Endothelial cell of umbilical vein (primary cell): ENCODE measurements at regions not wholly inside any gene's neighbourhood (a gene's known extent, or its start where the extent isn't known, plus 50 kb on each side); places are given as distances from the start of the nearest gene placed in this dataset.

Experiments
- BruUV-seq: library from RNA; stranded (reverse); fragments of 400-500 nt; replicated peaks from 2 replicates; lab custom pipeline; 2021; lab: Mats Ljungman, UMichigan
- CTCF ChIA-PET: fragments of 300-600, 350-600 bp; sonication (Branson Sonifier 250); formaldehyde crosslinking; loops from one replicate; lab custom pipeline; 2021; ENCODE audit warnings: antibody characterized with exemption, inconsistent platforms; lab: Charles Lee
- POLR2A ChIA-PET: fragments of 300-600, 350-600 bp; sonication (Branson Sonifier 250); formaldehyde crosslinking; loops from one replicate; lab custom pipeline; 2021; ENCODE audit warnings: antibody characterized with exemption, inconsistent platforms; lab: Charles Lee
- DNase-seq: peaks from one replicate; pipeline ENCODE4 v3.0.0-alpha.2; 2011; ENCODE audit warnings: low read depth, low spot score
- FAIRE-seq: peaks from 2 replicates; lab custom pipeline; 2011; peaks lifted over from hg19 to GRCh38; lab: Jason Lieb, UNC
- H2AFZ ChIP-seq: 2 replicates; pipeline ENCODE4 v1.6.0; 2012; ENCODE audit warnings: low read depth, low read length, control low read depth, inconsistent platforms
- H3K27ac ChIP-seq: 2 replicates; pipeline ENCODE4 v1.5.1; 2011; ENCODE audit warnings: low read depth, mild to moderate bottlenecking, control low read depth, low read length, moderate library complexity; ENCODE audit not compliant: insufficient read depth
- H3K27me3 ChIP-seq, 2 experiments: 2 replicates each; pipeline versions ENCODE4 v1.6.0 to v1.6.1; 2011; ENCODE audit warnings: low read length in 2 of 2, mixed read lengths in 1 of 2; ENCODE audit not compliant: control insufficient read depth in 2 of 2, insufficient read depth in 2 of 2
- H3K36me3 ChIP-seq, 2 experiments: 2 replicates in 1 of 2; 3 replicates in 1 of 2; pipeline ENCODE4 v1.5.1; 2011; ENCODE audit warnings: low read length in 2 of 2, mild to moderate bottlenecking in 1 of 2, moderate library complexity in 1 of 2; ENCODE audit not compliant: control insufficient read depth in 2 of 2, insufficient read depth in 2 of 2; ENCODE audit errors: extremely low read depth in 1 of 2
- H3K4me1 ChIP-seq: 3 replicates; pipeline ENCODE4 v1.5.1; 2011; ENCODE audit warnings: mild to moderate bottlenecking, low read length; ENCODE audit not compliant: control insufficient read depth, insufficient read depth; ENCODE audit errors: extremely low read depth
- H3K4me2 ChIP-seq: 2 replicates; pipeline ENCODE4 v1.6.1; 2011; ENCODE audit warnings: low read length, control low read depth, mixed read lengths; ENCODE audit not compliant: insufficient read depth
- H3K4me3 ChIP-seq, 3 experiments: fragments of 200-600 bp in 1 of 3; sonication (generic), shearing (Covaris generic) in 1 of 3; replicated peaks in 1 of 3; 2 replicates each; pipeline ENCODE4 v1.5.1; 2011 to 2016; ENCODE audit warnings: control low read depth in 3 of 3, low read length in 3 of 3, mild to moderate bottlenecking in 2 of 3, inconsistent platforms in 1 of 3, low read depth in 1 of 3, moderate library complexity in 1 of 3; ENCODE audit not compliant: insufficient read depth in 1 of 3
- H3K79me2 ChIP-seq: 2 replicates; pipeline ENCODE4 v1.6.0; 2012; ENCODE audit warnings: low read length, inconsistent platforms; ENCODE audit not compliant: control insufficient read depth, insufficient read depth
- H3K9ac ChIP-seq: replicated peaks from 2 replicates; pipeline ENCODE3; 2011; ENCODE audit warnings: low read length, control low read depth; ENCODE audit not compliant: insufficient read depth; ENCODE audit errors: extremely low read depth
- H3K9me1 ChIP-seq: replicated peaks from 3 replicates; pipeline ENCODE4 v1.6.0; 2011; ENCODE audit warnings: mild to moderate bottlenecking, low read length; ENCODE audit not compliant: control insufficient read depth, insufficient read depth; ENCODE audit errors: extremely low read depth
- H3K9me3 ChIP-seq: replicated peaks from 2 replicates; pipeline ENCODE4 v1.5.1; 2012; ENCODE audit warnings: low read length, inconsistent platforms; ENCODE audit not compliant: control insufficient read depth, insufficient read depth
- H4K20me1 ChIP-seq: replicated peaks from 2 replicates; pipeline ENCODE3; 2011; ENCODE audit warnings: mild to moderate bottlenecking, low read length; ENCODE audit not compliant: control insufficient read depth, insufficient read depth; ENCODE audit errors: extremely low read depth
- EZH2 ChIP-seq: IDR thresholded peaks from 2 replicates; pipeline ENCODE4 v1.6.1; 2012; ENCODE audit warnings: borderline replicate concordance, low read depth, mild to moderate bottlenecking, moderate library complexity, low read length, inconsistent platforms; ENCODE audit not compliant: severe bottlenecking
- FOS ChIP-seq: IDR thresholded peaks from 2 replicates; pipeline ENCODE4 v1.6.1; 2011; ENCODE audit warnings: mild to moderate bottlenecking, low read length, moderate library complexity, borderline replicate concordance; ENCODE audit not compliant: insufficient read depth
- GATA2 ChIP-seq: IDR thresholded peaks from 2 replicates; pipeline ENCODE4 v1.7.0; 2011; ENCODE audit warnings: low read depth, mild to moderate bottlenecking, moderate library complexity, mixed read lengths, low read length; ENCODE audit not compliant: insufficient read length, insufficient read depth
- JUN ChIP-seq: IDR thresholded peaks from 2 replicates; pipeline ENCODE4 v1.6.1; 2011; ENCODE audit warnings: borderline replicate concordance, low read depth; ENCODE audit not compliant: insufficient read length, insufficient read depth
- MYC ChIP-seq: IDR thresholded peaks from one replicate; pipeline ENCODE4 v1.6.1; 2011; ENCODE audit warnings: mild to moderate bottlenecking, low read depth, low read length
- POLR2A ChIP-seq: IDR thresholded peaks from 2 replicates; pipeline ENCODE4 v1.6.1; 2012; ENCODE audit warnings: low read depth, mild to moderate bottlenecking, control low read depth, low read length
- POLR2AphosphoS5 ChIP-seq: IDR thresholded peaks from 2 replicates; pipeline ENCODE4 v1.6.1; 2012; ENCODE audit warnings: low read depth, mild to moderate bottlenecking, control low read depth, low read length, moderate library complexity; ENCODE audit not compliant: insufficient read depth
- dilution Hi-C: fragments of 300-500 bp; cut with MboI; formaldehyde crosslinking; loops from one replicate; pipeline ENCODE4 v1.15.0; 2019; ENCODE audit warnings: low sequenced_read_pairs; ENCODE audit not compliant: extremely low pct_ligation_motif_present
- intact Hi-C: fragments of 100-400 bp; cut with micrococcal nuclease; formaldehyde crosslinking; loops from one replicate; pipeline ENCODE4 v1.10.0; 2022
- TF ChIP-seq, protein P1 (sequence below): IDR thresholded peaks from 2 replicates; pipeline ENCODE4 v1.6.1; 2011; ENCODE audit not compliant: insufficient read depth, insufficient read length
- TF ChIP-seq, protein P2 (sequence below), 2 donors: IDR thresholded peaks; 1 replicate in 1 of 2; 2 replicates in 1 of 2; pipeline ENCODE4 v1.5.1; 2011; ENCODE audit warnings: low read length in 2 of 2, mild to moderate bottlenecking in 2 of 2, moderate library complexity in 2 of 2, control low read depth in 1 of 2, inconsistent platforms in 1 of 2, low read depth in 1 of 2; ENCODE audit not compliant: insufficient read depth in 1 of 2; ENCODE audit errors: extremely low read depth in 1 of 2

DNA sequence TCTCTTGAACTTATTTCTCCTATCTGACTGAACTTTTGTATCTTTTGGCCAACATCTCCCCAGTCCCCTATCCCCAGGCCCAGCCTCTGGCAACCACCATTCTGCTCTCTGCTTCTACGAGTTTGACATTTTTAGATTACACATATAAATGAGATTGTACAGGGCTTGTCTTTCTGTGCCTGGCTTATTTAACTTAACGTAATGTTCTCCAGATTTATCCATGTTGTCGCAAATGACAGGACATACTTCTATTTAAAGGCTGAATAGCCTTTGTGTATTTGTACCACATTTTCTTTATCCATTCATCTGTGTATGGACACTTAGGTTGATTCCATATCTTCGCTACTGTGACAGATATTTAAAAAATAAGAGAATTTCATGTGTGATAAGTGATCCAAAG is 98.6 kb downstream of the LSMEM1 start:
- POLR2A ChIA-PET, result no interaction called here
- dilution Hi-C loops (no loop called here), intact Hi-C loops (no loop called here)
- H3K4me2 ChIP-seq, result no peak overlapping the region
- H3K9ac ChIP-seq, result no peak overlapping the region
- no peak for FAIRE-seq
- H3K79me2 ChIP-seq, result no peaks in the 10 kb centered on the region
- no peak overlapping the region for H2AFZ ChIP-seq
- no peaks in the 10 kb centered on the region for H4K20me1 ChIP-seq
- no peaks in the 10 kb centered on the region for H3K9me1 ChIP-seq
- BruUV-seq, result no TSS peak
- no peaks in the 10 kb centered on the region for H3K36me3 ChIP-seq
- no peaks in the 10 kb centered on the region for H3K9me3 ChIP-seq
- H3K4me1 ChIP-seq, result no peaks in the 10 kb centered on the region
- no peak overlapping the region for H3K27ac ChIP-seq
- TF ChIP-seq JUN (no peak), POLR2AphosphoS5 (no peak)
- DNase-seq, result no peak
- CTCF ChIA-PET, result no interaction called here
- peaks cover 2 to 7% of the 10 kb centered on the region in 2 experiments for H3K27me3 ChIP-seq
- H3K4me3 ChIP-seq, result no peak overlapping the region

DNA sequence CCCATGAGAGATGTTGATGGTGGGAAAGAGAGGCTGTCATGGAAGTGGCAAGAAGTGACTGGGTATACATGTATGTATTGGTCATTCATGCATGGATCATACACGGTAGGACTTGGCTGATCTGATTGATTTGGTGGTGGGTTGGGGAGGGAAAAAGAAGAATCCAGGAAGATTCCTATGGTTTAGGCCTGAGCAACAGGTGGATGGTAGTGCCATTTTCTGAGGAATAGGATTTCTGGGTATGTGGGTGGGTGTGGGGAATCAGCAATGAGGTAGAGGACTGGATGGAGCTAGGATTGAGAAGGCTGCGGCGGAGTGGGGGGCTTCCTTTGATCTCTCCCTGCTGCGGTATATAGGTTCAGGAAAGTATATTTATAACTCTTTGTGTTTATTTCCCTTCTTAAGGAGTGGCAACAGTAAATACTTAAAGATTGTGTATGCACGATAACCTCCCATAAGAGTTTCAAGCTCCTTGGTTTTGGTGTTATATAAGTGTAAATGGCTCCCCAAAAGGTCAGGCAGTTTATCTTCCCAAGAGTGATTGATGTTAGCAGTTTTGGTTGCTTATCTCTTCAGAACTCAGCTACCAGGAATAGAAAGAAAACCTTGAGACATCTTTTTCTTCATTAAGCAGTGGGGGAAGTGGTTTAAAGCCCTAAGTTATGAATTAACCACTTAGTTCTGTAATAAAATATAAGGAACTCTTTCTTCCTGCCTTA is 100.1 kb downstream of the LSMEM1 start:
- Histone ChIP-seq H3K79me2 (no peaks in the 10 kb centered on the region), H3K36me3 (no peaks in the 10 kb centered on the region), H3K27me3 (peaks cover 2 to 16% of the 10 kb centered on the region in 2 experiments), H4K20me1 (no peaks in the 10 kb centered on the region), H3K9ac (no peak overlapping the region), H3K4me3 (no peak overlapping the region), H3K9me3 (no peaks in the 10 kb centered on the region), H2AFZ (no peak overlapping the region), H3K27ac (no peak overlapping the region), H3K9me1 (no peaks in the 10 kb centered on the region), H3K4me1 (no peaks in the 10 kb centered on the region), H3K4me2 (no peak overlapping the region)
- CTCF ChIA-PET, result no interaction called here
- TF ChIP-seq EZH2, result no peak
- TF ChIP-seq MYC, result no peak
- TF ChIP-seq, protein P1, sequence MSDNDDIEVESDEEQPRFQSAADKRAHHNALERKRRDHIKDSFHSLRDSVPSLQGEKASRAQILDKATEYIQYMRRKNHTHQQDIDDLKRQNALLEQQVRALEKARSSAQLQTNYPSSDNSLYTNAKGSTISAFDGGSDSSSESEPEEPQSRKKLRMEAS, result no peak
- TF ChIP-seq GATA2, result no peak
- no peak for TF ChIP-seq FOS
- no peak for TF ChIP-seq JUN
- TF ChIP-seq, protein P2, sequence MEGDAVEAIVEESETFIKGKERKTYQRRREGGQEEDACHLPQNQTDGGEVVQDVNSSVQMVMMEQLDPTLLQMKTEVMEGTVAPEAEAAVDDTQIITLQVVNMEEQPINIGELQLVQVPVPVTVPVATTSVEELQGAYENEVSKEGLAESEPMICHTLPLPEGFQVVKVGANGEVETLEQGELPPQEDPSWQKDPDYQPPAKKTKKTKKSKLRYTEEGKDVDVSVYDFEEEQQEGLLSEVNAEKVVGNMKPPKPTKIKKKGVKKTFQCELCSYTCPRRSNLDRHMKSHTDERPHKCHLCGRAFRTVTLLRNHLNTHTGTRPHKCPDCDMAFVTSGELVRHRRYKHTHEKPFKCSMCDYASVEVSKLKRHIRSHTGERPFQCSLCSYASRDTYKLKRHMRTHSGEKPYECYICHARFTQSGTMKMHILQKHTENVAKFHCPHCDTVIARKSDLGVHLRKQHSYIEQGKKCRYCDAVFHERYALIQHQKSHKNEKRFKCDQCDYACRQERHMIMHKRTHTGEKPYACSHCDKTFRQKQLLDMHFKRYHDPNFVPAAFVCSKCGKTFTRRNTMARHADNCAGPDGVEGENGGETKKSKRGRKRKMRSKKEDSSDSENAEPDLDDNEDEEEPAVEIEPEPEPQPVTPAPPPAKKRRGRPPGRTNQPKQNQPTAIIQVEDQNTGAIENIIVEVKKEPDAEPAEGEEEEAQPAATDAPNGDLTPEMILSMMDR (IDR thresholded peaks at IDR 0.05; ENCODE audit: extremely low read depth in 1 of 2, insufficient read depth in 1 of 2, low read depth in 1 of 2, low read length in 2 of 2), result no peak
- no peak for TF ChIP-seq POLR2A
- TF ChIP-seq POLR2AphosphoS5, result no peak
- no peak for DNase-seq
- BruUV-seq, result no TSS peak
- intact Hi-C loops, result no loop called here
- POLR2A ChIA-PET, result no interaction called here
- dilution Hi-C loops, result no loop called here
- no peak for FAIRE-seq
